A172 (cell line): ENCODE measurements at regions not wholly inside any gene's neighbourhood (a gene's known extent, or its start where the extent isn't known, plus 50 kb on each side); places are given as distances from the start of the nearest gene placed in this dataset.
"Not testable (repeated sequence)": the region's sequence is repeated elsewhere in the genome, so short reads cannot be mapped to it uniquely, and the experiment has no call there.

Experiments used
- DNase-seq: peaks from one replicate; pipeline ENCODE4 v3.0.0-alpha.2; 2015; ENCODE audit warnings: low spot score

DNA sequence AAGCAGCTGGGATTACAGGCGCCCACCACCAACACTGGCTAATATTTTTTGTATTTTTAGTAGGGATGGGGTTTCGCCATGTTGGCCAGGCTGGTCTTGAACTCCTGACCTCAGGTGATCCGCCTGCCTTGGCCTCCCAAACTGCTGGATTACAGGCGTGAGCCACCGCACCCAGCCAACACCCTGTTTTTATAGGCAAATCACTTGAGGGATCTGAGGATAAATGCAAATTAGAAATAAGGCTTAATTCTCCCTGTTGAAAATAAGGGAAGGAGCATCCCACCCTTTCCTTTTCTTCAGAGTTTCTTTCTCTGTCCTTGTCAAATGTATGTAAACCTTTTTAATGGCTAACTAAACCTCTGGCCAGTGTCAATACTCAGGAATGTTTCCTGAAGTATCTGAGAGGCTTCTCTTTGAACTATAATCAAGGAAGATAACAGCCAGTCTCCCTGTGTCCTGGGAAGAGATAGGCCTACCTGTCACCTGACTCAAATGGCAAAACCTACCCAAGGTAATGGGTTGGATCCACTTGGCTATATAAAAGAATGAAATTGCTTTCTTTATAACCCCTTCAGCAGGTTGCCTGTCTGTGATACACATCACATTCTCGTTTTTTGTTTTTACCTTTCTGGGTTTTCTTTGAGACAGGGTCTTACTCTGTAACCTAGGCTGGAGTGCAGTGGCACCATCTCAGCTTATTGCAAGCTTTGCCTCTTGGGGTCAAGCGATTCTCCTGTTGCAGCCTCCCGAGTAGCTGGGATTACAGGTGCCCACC is 64.5 kb upstream of the TNFAIP3 start:
- no peak for DNase-seq

DNA sequence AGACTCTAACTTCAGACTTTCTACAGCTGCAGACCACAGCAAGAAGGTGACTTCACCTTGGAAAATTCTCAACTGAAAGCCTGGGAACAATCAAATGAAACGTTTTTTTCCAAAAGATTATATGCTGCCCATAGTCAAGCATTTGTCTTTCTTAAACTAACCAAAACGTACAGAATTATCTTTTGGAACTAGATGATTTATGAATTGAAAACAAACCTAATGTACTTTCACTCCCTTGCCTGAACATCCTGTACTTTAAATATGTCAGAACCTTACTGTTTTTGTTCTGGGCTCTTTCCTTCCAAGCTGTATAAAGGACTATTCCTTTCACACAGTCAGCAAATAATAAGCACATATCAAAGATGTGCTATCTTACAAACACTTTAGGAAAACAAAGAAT is 62.4 kb upstream of the TNFAIP3 start:
- no peak for DNase-seq

DNA sequence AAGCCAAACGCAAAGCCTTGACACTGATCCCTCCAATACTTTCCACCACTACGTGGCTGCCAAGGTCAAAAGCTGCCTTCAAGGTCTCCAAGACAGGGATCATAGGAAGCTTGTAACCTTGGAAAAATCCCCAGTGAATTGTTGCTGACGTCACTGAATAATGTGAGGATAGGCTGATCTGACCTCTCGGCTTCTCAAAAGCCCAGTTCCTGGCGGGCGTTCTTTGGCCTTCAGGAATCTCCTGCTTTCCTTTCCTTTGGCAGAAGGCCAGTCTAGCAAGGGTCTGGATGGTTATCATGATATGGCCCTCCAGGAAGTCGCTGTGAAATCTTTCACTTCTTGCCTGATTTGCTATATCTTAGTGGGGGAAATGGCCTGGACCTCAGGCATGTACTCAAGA is 61.4 kb upstream of the TNFAIP3 start:
- no peak for DNase-seq

DNA sequence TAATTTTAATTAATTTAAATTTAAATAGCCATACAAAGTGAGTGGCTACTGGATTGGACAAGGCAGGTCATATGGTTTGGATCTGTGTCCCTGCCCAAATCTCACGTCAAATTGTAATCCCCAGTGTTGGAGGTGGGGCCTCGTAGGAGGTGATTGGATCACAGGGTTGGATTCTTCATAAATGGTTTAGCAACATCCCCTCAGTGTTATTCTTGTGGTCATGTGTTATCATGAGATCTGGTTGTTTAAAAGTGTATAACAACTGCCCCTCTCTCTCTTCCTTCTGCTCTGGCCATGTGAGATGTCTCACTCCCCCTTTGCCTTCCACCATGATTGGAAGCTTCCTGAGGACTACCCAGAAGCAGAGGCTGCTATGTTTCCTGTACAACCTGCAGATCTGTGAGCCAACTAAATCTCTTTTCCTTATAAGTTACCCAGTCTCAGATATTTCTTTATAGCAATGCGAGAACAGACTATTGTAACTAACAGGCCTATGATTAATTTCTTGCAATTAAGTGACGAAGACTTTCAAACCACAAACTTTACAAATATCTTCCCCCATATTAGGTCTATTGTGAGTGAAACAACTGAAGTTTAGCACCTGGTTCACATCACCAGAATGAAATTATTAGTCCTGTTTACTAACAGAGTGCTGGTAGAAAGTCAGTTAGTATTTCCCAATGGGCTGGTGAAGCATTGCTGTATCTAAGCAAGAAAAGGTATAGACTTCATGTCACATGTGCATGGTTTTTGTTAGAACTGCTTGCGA is 60.0 kb upstream of the TNFAIP3 start:
- DNase-seq: no peak

DNA sequence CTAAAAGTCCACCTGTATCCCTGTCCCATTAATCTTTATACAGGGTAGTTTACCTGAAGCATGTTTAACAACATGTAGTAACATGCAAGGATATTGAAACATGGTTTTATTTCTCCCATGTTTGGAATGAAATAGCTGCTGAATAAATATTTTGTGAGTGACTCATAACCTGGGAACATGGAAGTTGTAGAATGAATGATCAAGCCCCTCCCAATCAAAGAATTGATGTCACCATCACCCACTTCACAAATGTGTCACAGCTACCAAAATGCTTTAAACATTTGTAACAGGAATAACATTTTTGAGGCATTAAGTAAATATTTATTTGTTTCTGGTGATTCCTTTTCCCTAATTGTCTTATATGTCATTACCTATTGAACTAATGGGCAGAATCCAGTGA is 58.9 kb upstream of the TNFAIP3 start:
- peak; percentile 79 for DNase-seq

DNA sequence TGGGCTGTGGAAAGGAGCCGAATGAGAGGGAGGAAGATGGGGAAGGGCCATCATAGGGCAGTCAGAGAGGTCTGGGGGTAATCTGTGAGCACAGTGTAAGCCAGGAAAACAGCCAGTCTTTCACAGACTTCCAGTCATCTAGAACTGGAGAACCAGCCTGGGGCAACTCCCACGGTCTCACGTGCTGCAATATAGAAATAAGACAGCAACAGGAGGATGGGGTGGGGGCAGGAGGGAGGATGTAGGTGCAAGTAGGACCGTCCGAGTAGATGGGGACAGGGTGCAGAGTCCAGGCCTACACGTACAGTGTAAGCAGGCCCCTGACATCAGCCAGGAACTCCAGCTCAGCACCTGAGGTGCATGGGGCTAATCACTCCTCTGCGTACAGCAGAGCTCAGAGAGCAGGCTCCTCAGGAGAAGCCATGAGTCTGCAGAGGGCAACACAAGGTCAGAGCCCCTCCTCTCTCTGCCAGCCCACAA is 58.2 kb upstream of the TNFAIP3 start:
- DNase-seq: no peak

DNA sequence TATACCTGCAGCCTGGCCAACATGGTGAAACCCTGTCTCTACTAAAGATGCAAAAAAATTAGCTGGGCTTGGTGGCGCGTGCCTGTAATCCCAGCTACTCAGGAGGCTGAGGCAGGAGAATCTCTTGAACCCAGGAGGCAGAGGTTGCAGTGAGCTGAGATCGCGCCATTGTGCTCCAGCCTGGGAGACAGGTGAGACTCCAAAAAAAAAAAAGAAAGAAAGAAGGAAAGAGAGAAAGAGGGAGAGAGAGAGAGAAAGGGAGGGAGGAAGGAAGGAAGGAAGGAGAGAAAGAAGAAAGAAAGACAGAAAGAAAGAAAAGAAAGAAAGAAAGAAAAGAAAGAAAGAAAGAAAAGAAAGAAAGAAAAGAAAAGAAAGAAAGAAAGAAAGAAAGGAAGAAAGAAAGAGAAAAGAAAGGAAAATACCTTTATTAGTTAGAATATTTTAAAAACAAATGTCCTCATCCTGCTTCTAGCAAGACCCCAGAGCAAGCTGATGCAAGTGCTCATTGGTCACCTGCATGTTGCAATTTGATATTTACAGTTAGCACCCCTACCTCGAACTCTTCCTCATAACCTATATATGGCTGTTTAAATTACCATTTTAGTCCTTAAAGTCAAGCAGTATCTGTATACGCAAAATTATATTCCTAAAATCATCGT is 57.0 kb upstream of the TNFAIP3 start:
- not testable (repeated sequence) for DNase-seq

DNA sequence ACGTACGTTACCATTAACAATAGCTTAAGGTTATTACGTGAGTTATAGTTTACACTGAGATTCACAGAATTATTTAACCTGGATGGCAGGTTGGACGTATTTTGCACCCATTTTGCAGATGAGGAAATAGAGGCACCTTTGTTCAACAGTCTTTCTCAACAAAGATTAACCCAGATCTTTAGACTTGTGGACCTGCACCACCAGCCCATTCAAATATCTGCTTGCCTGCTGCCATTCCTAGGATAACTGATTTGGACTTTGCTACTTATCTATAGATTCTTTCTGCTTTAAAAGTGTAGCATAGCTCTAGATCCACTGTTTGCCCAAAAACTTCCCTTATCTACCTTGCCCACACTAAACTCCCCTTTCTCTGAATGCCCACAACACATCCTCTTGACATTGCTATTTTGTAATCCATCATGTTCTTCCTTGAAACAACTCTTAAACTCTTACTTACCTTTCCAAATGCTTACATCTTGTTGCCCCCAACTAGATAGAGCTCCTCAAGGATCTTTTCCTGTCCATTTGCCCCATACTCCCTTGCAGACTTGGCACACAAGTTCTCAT is 56.4 kb upstream of the TNFAIP3 start:
- DNase-seq: no peak

DNA sequence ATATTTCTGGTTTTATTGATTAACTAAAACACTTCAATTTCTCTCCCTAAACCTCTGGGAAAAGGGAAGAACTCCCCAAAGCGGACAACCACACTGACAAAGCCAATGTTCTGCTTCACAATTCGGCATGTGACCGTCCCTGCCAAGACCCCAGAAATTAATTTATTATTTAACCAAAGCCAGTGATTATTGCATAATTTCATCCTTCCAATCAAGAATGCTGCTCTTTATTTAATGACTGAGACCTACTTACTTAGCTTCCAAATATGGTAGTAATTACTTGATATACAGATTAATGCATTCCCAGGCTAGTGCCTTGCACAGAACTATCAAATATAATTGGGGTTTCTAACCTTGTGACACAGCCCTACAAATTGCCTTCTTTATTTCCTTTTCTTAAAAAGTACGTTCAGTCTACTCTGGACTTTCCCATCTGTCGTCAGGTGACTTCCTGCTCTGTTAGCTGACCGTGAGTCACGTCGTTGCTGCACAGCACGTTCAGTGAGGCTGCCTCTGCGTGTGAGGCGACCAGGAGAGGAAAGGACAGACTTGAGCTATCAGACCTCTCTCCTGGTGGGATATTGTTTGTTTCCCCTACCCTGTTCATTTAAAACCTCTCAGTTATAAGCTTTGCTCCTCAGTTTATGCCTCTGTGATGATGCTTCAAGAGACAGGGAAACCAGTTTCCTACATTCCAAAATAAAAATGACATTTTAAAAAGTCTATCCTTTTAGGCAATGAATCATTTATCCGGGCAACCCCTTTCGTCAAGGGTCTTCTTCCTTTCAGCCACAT is 55.7 kb upstream of the TNFAIP3 start:
- DNase-seq: peak; percentile 84

DNA sequence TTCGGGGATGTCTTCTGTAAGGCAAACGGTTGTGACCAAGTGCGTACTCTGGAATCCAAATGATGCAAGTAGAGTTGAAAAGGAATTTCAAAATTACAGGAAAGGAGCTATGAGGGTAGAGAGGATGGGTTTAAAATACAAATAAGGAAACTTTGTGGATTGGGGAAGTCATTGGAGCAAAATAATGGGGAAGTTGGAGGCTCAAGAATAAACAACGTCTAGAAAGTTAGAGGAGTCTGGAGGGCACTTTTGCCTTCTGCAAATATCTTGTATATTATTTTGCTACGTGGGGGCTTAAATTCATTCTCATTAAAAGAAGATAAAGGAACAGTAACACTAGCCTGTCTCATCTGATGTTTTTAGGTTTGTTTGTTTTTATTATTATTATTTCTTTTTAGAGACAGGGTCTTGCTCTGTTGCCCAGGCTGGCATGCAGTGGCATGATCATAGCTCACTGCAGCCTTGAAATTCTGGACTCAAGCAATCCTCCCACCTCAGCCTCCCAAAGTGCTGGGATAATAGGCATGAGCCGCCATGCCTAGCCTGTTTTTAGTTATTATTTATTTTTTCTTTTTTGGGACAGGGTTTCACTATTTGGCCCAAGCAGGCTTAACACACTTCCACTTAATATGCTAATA is 55.0 kb upstream of the TNFAIP3 start:
- DNase-seq: no peak

DNA sequence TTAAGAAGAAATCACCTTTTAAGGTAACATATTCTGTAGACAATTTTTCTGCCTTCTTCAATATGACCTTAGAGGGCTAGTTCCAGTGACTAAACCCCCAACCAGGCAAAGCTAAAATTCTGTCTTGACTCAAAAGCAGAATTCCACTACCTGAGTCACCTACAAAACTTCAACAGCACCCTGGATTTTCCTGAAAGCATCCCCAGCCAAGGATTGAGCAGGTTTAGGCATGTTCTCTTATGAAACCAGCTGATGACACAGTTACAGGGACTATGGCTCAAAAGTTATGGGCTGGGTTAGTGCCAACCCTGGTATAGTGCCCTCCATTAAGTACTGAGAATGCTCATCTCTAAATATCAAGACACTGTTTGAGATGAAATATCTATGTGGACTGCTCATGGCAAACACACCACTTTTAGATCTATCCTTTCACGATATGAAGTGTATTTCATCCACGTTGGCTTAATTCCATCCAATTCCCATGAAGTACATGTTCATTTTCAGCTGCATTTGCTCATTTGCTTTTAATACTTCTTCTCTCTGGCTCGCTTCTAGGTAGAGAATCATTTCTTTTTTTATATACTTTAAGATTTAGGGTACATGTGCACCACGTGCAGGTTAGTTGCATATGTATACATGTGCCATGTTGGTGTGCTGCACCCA is 53.6 kb upstream of the TNFAIP3 start:
- DNase-seq: no peak

DNA sequence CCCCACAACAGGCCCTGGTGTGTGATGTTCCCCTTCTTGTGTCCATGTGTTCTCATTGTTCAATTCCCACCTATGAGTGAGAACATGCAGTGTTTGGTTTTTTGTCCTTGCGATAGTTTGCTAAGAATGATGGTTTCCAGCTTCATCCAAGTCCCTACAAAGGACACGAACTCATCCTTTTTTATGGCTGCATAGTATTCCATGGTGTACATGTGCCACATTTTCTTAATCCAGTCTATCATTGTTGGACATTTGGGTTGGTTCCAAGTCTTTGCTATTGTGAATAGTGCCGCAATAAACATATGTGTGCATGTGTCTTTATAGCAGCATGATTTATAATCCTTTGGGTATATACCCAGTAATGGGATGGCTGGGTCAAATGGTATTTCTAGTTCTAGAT is 53.0 kb upstream of the TNFAIP3 start:
- not testable (repeated sequence) for DNase-seq

DNA sequence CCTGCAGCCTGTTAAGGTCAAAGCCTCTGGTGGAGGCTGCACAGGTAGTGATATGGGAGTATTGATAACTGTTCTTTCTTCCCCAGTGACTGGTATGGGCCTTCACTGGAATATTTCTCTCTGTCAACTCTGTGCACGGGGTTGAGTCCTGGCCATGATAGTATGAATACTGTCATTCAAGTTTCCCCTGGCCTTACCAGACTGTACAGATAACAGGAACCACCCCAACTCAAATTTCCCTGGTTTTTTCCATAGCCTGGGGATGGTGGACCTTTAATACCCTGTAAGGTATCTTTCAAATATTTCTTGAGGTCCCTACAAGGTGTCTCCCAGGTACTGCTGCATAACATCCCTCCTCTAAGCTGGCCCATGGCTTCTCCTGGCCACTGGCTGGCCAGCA is 51.4 kb upstream of the TNFAIP3 start:
- DNase-seq: no peak

DNA sequence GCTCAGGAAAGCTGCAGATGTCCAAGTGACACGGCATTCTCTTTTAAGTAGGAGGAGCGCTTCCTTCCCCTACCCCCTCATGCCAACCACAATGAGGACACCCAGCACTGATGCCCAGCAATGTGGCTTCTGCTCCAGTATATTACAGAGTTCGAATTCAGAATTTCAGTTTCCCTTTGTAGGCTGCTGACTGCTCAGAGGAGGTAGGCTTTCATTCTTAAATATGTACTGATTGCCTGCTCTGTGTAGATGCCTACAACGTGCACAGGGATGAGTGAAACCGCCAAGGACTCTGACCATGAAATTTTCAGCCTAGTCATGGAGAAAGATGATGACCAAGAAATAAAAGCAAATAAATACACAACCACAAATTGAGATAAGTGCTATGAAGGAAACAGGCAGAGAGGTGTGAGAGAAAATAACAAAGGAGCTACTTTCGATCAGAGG is 50.9 kb upstream of the TNFAIP3 start:
- DNase-seq: no peak

DNA sequence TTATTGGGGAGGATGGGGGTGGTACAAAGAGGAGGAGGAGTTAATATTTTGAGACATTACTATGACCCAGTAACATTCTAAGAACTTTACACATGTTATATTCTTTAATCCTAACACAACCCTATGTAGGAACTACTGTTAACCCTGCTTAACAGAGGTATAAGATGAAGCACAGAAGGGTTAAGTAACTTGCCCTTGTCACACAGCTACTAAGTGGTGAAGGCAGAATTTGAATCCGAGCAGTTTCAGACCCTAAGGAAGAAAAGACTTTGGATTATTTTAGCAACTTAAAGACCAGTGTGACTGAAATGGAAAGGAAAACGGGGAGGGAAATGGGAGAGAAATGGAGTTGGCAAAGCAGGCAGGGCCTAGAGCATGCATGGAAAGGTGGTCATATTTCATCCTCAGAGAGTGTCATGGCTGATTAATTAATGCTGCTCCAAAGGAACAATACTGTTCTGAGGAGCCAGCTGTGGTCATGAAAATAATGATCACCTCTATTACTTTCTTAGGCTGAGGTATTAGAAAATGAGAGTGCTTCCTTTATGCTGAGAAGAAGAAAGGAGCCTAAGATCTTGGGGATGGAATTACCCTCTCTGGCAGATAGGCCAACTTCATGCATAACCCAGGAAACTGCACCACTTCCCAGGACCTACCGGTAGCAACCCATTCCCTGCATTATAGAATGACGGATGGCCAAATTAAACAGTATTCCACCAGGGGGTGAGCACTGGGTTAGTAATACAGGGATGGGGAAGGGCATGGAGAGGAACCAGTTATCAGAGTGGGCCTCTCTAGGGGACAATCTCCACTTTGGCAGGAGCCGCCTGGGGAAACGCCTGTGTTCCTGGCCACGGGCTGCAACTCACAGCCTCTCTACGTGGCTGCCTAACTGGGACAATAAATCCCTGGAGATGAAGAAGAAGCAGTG is 50.1 kb upstream of the TNFAIP3 start:
- DNase-seq: no peak
